ENCODE measurements at regions not wholly inside any gene's neighbourhood (a gene's known extent, or its start where the extent isn't known, plus 50 kb on each side); places are given as distances from the start of the nearest gene placed in this dataset.
A peak's percentile ranks its signal among the peaks of the same experiment; 100 is the strongest.

DNA sequence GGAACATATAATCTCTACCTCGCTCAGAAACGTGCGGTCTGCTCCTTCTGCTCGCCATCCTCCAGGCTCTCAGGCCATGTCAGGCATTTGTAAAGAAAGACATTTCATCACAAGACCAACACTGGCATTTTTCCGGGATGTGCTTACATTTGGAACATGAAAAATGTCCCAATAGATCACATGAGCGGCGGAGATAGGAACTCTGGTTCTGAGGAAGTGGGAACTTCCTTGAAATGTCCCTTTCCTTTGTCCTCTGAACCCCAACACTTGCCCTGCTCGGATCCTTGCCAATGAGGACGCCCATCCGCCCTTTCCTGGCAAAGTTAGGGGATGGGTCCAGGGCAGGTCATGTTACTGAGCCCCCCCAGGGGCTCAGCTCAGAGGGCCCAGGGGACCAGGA is 130.5 kb downstream of the MAF start (continued):
- no peak for TF ChIP-seq NR2C2 (CRISPR knock-in tag; IDR thresholded peaks at IDR 0.05)
- no peak for TF ChIP-seq ETV6 (CRISPR knock-in tag; IDR thresholded peaks at IDR 0.05)
- TF ChIP-seq ZBTB21 (CRISPR knock-in tag; IDR thresholded peaks at IDR 0.05; ENCODE audit: borderline replicate concordance), result no peak
- TF ChIP-seq CREM (CRISPR knock-in tag; IDR thresholded peaks at IDR 0.05), result no peak
- TF ChIP-seq IRF1 (CRISPR knock-in tag; IDR thresholded peaks at IDR 0.05), result no peak
- TF ChIP-seq SMAD4 (CRISPR knock-in tag; IDR thresholded peaks at IDR 0.05), result no peak
- TF ChIP-seq ZNF232 (CRISPR knock-in tag; IDR thresholded peaks at IDR 0.05), result no peak

GRCh38 chr16:79468631-79469030 is 131.9 kb downstream of the MAF start:
- no peak overlapping the region for H3K4me3 Mint-ChIP-seq
- ATAC-seq (no peak), DNase-seq (ENCODE audit: low spot score) (no peak)
- no peak overlapping the region for H3K27ac Mint-ChIP-seq
- TF ChIP-seq, protein P1, sequence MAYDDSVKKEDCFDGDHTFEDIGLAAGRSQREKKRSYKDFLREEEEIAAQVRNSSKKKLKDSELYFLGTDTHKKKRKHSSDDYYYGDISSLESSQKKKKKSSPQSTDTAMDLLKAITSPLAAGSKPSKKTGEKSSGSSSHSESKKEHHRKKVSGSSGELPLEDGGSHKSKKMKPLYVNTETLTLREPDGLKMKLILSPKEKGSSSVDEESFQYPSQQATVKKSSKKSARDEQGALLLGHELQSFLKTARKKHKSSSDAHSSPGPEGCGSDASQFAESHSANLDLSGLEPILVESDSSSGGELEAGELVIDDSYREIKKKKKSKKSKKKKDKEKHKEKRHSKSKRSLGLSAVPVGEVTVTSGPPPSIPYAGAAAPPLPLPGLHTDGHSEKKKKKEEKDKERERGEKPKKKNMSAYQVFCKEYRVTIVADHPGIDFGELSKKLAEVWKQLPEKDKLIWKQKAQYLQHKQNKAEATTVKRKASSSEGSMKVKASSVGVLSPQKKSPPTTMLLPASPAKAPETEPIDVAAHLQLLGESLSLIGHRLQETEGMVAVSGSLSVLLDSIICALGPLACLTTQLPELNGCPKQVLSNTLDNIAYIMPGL (CRISPR knock-in tag; IDR thresholded peaks at IDR 0.05), result no peak
- TF ChIP-seq NR3C1 (CRISPR knock-in tag; conservative IDR thresholded peaks at IDR 0.05; ENCODE audit: low read depth) (no peak), ZNF317 (CRISPR knock-in tag; IDR thresholded peaks at IDR 0.05; ENCODE audit: borderline replicate concordance, low read depth) (no peak)
- H3K36me3 Mint-ChIP-seq, result no peaks in the 10 kb centered on the region
- POLR2A ChIA-PET, result no interaction called here
- H3K27me3 Mint-ChIP-seq (ENCODE audit: low read depth), result no peaks in the 10 kb centered on the region
- no peaks in the 10 kb centered on the region for H3K4me1 Mint-ChIP-seq
- no peaks in the 10 kb centered on the region; the same call in 1 of the 2 replicates for H3K9me3 Mint-ChIP-seq
- CTCF ChIA-PET, result no interaction called here

GRCh38 chr16:79468121-79468552 is 132.4 kb downstream of the MAF start:
- no peak for DNase-seq (ENCODE audit: low spot score)
- peak; percentile 39; the same call in 1 of the 2 replicates for ATAC-seq
- H3K27ac Mint-ChIP-seq, result no peak overlapping the region
- no peaks in the 10 kb centered on the region for H3K27me3 Mint-ChIP-seq (ENCODE audit: low read depth)
- ChIA-PET CTCF (no interaction called here), POLR2A (no interaction called here)
- no peak overlapping the region for H3K4me3 Mint-ChIP-seq
- H3K9me3 Mint-ChIP-seq, result no peaks in the 10 kb centered on the region; the same call in 1 of the 2 replicates
- no peaks in the 10 kb centered on the region for H3K36me3 Mint-ChIP-seq
- H3K4me1 Mint-ChIP-seq, result no peaks in the 10 kb centered on the region
- TF ChIP-seq ATF3 (CRISPR knock-in tag; conservative IDR thresholded peaks at IDR 0.05) (no peak), CREM (CRISPR knock-in tag; IDR thresholded peaks at IDR 0.05) (no peak), TEAD1 (CRISPR knock-in tag; IDR thresholded peaks at IDR 0.05) (no peak), PRDM15 (CRISPR knock-in tag; IDR thresholded peaks at IDR 0.05) (no peak), IRF2 (CRISPR knock-in tag; IDR thresholded peaks at IDR 0.05; ENCODE audit: borderline replicate concordance, low read depth) (no peak), FOXP1 (CRISPR knock-in tag; IDR thresholded peaks at IDR 0.05; ENCODE audit: borderline replicate concordance) (no peak), GABPB1 (CRISPR knock-in tag; IDR thresholded peaks at IDR 0.05) (no peak), CBFB (CRISPR knock-in tag; IDR thresholded peaks at IDR 0.05; ENCODE audit: low read depth) (no peak), NR2C2 (CRISPR knock-in tag; IDR thresholded peaks at IDR 0.05) (no peak), OVOL2 (CRISPR knock-in tag; IDR thresholded peaks at IDR 0.05; ENCODE audit: borderline replicate concordance) (no peak), ZNF512 (CRISPR knock-in tag; IDR thresholded peaks at IDR 0.05; ENCODE audit: borderline replicate concordance) (no peak), ZNF138 (CRISPR knock-in tag; conservative IDR thresholded peaks at IDR 0.05) (no peak), SP1 (CRISPR knock-in tag; conservative IDR thresholded peaks at IDR 0.05) (no peak), FOXK1 (CRISPR knock-in tag; IDR thresholded peaks at IDR 0.05) (no peak)
- TF ChIP-seq, protein P2, sequence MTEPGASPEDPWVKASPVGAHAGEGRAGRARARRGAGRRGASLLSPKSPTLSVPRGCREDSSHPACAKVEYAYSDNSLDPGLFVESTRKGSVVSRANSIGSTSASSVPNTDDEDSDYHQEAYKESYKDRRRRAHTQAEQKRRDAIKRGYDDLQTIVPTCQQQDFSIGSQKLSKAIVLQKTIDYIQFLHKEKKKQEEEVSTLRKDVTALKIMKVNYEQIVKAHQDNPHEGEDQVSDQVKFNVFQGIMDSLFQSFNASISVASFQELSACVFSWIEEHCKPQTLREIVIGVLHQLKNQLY (CRISPR knock-in tag; IDR thresholded peaks at IDR 0.05), result no peak
- TF ChIP-seq, protein P3, sequence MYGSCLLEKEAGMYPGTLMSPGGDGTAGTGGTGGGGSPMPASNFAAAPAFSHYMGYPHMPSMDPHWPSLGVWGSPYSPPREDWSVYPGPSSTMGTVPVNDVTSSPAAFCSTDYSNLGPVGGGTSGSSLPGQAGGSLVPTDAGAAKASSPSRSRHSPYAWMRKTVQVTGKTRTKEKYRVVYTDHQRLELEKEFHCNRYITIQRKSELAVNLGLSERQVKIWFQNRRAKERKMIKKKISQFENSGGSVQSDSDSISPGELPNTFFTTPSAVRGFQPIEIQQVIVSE (CRISPR knock-in tag; IDR thresholded peaks at IDR 0.05; ENCODE audit: borderline replicate concordance), result no peak
- TF ChIP-seq, protein P4, sequence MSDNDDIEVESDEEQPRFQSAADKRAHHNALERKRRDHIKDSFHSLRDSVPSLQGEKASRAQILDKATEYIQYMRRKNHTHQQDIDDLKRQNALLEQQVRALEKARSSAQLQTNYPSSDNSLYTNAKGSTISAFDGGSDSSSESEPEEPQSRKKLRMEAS (CRISPR knock-in tag; IDR thresholded peaks at IDR 0.05), result no peak
